Testis (tissue), 2 donors: ENCODE measurements at regions not wholly inside any gene's neighbourhood (a gene's known extent, or its start where the extent isn't known, plus 50 kb on each side); places are given as distances from the start of the nearest gene placed in this dataset.

ENCODE experiments used
- POLR2A ChIP-seq: fragments of 450-650 bp; IDR thresholded peaks from one replicate; pipeline ENCODE4 v1.6.1; 2017; ENCODE audit warnings: antibody characterized with exemption, mild to moderate bottlenecking, moderate library complexity
- TF ChIP-seq, protein P1 (sequence below), 3 experiments: fragments of 450-650 bp in 2 of 3; fragments of 200-600 bp in 1 of 3; sonication (generic) in 1 of 3; IDR thresholded peaks; one replicate each; pipeline ENCODE4 v1.5.1; 2016 to 2019; ENCODE audit warnings: antibody characterized with exemption in 3 of 3, mild to moderate bottlenecking in 2 of 3, moderate library complexity in 1 of 3

DNA sequence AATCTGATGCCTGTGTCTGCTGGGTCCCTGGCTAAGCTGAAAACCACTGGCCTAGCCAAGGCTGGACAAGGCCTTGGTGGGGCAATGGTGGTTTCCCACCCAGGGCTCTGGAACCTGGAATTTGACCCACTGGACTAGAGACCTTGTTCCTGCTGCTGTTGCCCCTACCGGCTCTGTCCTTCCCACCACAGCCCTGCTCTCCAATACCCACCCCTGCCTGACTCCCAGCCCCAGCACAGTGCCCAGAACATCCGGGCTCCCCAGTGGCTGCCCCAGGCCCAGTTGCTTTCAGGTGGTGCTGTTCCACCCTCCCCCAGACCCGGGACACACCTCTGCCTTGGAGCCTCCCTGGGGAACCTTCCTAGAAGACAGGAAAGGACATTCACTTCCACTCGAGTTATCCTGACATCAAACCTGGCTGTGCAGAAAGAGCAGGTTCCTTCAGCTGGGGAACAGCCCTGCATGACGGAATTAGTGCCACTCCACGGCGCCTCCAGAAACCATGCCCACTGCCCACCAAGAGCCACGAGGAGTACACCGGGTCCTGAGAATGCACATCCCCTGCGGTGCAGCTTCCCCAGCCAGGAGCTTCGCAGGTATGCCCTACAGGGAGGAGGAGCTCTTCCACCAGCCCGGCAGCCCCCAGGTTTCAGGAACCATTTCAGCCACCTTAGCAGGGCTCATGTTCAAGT, 152.8 kb downstream of the OAT start:
- TF ChIP-seq, protein P1, sequence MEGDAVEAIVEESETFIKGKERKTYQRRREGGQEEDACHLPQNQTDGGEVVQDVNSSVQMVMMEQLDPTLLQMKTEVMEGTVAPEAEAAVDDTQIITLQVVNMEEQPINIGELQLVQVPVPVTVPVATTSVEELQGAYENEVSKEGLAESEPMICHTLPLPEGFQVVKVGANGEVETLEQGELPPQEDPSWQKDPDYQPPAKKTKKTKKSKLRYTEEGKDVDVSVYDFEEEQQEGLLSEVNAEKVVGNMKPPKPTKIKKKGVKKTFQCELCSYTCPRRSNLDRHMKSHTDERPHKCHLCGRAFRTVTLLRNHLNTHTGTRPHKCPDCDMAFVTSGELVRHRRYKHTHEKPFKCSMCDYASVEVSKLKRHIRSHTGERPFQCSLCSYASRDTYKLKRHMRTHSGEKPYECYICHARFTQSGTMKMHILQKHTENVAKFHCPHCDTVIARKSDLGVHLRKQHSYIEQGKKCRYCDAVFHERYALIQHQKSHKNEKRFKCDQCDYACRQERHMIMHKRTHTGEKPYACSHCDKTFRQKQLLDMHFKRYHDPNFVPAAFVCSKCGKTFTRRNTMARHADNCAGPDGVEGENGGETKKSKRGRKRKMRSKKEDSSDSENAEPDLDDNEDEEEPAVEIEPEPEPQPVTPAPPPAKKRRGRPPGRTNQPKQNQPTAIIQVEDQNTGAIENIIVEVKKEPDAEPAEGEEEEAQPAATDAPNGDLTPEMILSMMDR (IDR thresholded peaks at IDR 0.05): no peak
- no peak for TF ChIP-seq POLR2A
